HG03060 (cell line): ENCODE measurements at regions not wholly inside any gene's neighbourhood (a gene's known extent, or its start where the extent isn't known, plus 50 kb on each side); places are given as distances from the start of the nearest gene placed in this dataset.
"Not testable (repeated sequence)": the region's sequence is repeated elsewhere in the genome, so short reads cannot be mapped to it uniquely, and the experiment has no call there.

Experiments
- ATAC-seq: cut with Tn5 transposase; IDR thresholded peaks from one replicate; pipeline ENCODE4 v1.9.1; 2021; ENCODE audit warnings: low read depth, moderate number of reproducible peaks; ENCODE audit not compliant: unreplicated experiment

DNA sequence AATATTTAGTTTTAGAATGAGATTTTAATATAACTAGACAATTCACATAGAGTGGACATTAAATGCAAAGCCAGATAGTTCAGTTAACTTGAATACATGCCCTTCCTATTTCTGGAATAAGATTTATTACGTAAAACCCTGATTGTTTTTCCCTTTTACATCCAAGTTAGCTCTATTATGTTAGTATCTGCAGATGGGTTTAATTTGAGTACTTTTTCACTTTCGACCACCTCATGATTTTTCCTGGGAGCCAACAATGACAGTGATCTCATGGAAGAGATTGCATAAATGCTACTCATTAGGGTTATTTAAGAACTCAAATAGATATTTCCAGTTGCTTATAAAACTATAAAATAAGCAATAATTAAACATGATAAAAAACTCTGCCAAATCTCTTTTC is 199.4 kb upstream of the PTGFR start:
- ATAC-seq = no peak

- ATAC-seq = no peak
Observed at GRCh38 chr1:78291872-78292271, 198.9 kb upstream of the PTGFR start.

DNA sequence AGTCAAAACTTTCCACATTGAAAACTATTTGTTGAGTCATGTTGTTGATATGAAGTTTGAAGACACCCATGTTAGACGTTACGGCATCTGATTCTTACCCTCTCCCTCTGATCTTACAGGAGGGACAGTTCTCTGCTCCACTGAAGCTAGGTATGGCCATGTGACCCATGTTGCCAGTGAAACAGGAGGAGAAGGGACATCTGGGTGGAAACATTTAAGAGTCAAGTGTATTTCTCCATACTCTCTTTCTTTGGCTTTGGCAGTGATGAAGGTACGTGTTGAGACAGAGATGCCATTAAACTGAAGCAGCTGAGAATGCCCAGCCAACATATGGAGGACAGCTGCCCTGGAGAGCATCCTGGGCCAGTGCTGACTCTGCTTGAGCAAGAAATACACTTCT is 198.4 kb upstream of the PTGFR start:
- ATAC-seq = no peak

DNA sequence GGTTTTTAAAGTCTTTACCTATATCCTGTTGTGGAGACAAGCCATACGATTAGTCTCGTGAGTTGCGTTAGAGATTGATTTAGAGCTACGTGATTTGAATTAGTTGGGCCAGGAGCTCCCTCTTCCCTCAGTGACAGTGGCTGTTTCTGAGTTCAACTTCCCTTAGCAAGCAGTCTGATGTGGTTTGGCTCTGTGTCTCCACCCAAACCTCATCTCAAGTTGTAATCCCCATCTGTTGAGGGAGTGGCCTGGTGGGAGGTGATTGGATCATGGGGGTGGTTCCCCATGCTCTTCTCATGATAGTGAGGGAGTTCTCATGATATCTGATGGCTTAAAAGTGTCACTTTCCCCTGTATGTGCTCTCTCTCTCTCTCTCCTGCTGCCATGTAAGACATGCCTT is 192.9 kb upstream of the PTGFR start:
- no peak for ATAC-seq

DNA sequence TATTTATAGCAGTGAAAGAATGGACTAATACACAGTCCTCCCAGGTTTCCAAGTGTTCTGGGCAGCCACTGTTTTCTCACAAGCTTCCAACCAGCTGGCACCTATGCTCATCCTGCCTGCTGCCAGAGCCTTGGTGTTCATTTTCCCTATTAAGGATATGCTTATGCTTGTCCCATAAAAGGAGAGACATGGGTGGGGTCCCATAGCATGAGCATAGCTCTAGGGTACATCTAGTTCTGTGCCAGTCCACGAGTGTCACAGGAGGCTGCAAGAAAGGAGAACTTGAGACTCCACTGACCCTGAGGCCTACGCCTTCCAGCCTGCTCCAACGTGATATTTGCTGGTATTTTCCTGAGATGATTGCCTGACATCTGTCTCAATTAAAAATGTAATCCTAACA is 192.4 kb upstream of the PTGFR start:
- no peak for ATAC-seq

GRCh38 chr1:78301141-78301540 is 189.6 kb upstream of the PTGFR start:
- ATAC-seq = no peak

DNA sequence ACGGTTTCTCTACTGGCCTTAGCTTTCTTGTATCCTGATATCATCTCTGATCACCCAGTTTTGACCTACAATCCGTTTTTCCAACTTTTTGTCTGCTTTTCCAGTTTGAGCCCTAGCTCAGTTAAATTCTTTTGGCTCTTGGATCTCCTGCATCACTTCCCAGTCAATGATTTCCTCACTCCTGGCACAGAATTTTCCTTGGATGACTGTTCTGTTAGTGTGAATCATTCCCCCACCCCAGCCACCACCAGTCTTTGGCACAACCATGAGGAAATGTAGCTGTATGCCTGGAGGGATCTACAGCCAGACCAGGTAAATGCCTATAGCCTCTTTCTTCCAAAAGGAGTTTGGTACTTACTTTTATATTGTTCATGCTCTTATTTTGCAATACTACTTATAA is 187.2 kb upstream of the PTGFR start:
- no peak for ATAC-seq

DNA sequence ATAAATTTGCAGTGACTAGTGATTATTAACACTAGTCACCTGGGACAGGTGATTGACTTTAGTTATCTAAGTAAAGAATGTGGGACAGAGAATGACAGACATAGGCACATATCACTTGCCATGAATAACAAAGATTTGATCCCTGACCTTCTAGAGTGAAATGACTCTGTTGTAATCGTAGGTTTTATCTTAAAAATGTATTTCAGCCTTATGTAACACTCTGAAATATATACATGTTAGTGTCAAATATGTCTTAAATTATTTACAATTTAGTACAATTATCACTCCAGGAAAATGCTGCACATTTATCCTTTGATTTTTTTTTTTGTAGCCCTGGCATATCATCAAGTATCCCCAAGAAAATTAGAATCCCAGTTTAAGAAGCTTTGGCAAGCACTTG is 186.4 kb upstream of the PTGFR start:
- no peak for ATAC-seq

DNA sequence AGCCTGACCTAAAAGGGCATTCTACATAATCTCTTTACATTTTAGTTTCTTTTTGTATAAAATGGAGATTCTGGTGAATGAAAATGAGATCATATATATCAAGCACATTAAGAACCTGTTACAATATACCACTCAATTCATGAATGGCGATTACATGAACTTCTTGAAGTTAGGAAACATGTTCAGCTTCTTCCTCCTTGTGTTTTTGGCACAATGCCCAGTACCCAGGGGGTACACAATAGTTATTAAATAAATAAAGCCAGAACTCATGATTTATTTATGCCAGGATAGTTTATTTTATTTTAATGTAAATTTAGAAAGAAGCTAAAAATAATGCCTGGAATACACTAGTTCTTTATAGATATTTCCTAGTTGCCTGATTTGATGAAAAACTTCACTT is 186.0 kb upstream of the PTGFR start:
- no peak for ATAC-seq

GRCh38 chr1:78310261-78310660 is 180.5 kb upstream of the PTGFR start:
- ATAC-seq = not testable (repeated sequence)

DNA sequence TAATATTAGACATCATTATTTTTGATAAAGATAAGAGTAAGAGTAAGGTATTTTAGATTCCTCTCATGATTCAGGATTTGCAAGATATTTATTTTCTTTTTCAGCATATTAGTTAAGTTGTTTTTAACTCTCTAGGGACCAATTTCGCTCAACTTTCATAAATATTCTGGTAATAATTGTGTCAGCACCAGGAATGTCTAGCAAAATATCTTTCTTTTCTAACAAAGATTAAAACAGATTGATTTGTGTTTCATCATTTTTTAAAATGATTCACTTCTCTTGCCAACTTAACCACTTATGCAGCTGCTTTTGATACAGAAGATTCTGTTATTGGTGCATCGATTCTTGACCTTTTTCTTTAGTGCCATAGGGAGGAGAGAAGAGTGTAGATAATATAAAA is 172.8 kb upstream of the PTGFR start:
- no peak for ATAC-seq

- no peak for ATAC-seq
Observed at GRCh38 chr1:78319603-78320002, 171.2 kb upstream of the PTGFR start.

- ATAC-seq = no peak
Observed at GRCh38 chr1:78322928-78323680, 167.7 kb upstream of the PTGFR start.

DNA sequence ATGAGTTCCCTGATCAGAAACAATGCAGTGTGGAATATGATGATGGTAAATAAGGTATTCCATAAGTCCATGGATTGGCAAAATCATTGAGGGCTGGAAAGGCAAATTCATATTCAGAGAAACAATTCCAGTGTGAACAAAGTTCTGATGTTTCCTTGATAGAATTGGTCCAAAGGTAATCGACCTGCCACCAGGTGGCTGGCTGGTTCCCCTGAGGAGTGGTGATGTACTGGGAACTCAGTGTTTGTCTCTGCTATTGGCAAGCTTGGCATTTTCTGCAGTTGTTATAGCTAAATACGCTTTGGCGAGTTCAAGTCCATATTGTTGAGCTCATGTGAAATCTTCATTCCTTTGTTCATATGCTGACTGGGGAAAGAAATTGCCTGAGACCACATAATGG is 165.5 kb upstream of the PTGFR start:
- no peak for ATAC-seq

GRCh38 chr1:78329475-78329874 is 161.3 kb upstream of the PTGFR start:
- ATAC-seq = no peak

DNA sequence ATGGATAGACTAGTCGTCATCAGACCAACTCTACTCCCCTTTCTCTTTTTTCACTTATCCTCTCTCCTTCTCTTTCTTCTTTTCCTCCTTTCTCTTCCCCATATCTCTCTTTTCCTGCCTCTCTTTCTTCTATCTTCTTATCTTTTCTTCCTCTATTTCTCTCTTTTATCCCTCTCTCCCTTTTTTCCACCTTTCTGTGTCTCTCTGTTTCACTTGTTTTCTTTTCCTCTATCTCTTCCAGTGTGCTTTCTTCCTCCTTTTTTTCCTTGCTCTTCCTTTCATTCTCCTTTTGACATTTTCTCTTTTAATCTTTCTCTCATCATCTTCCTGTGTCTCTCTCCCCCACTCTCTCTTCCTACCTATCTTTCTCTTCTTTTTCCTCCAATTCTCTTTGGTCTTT is 159.0 kb upstream of the PTGFR start:
- ATAC-seq = no peak

DNA sequence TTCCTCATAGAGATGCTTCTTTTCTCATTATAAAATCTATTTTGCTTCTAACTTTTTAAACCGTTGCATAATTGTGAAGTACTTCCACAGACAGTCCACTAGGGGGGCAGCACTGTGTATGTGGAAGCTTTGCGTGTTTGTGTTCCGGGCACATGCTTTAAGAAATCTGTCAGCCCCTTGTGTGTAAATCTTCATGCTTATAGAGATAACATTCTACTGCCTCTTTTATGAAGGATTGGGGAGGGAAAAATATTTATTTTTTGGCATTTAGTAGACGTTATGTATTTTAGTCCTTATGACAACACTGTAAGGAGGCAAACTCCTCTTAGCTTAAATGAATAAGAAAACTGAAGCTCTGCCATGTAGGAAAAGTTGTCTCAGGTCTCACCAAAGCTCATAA is 157.3 kb upstream of the PTGFR start:
- no peak for ATAC-seq

- no peak for ATAC-seq
Observed at GRCh38 chr1:78334114-78334513, 156.7 kb upstream of the PTGFR start.

GRCh38 chr1:78334952-78335351 is 155.8 kb upstream of the PTGFR start:
- ATAC-seq = no peak

DNA sequence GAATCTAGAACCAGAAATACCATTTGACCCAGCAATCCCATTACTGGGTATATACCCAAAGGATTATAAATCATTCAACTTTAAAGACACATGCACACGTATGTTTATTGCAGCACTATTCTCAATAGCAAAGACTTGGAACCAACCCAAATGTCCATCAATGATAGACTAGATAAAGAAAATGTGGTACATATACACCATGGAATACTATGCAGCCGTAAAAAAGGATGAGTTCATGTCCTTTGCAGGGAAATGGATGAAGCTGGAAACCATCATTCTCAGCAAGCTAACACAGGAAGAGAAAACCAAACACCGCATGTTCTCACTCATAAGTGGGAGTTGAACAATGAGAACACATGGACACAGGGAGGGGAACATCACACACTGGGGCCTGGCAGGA is 154.0 kb upstream of the PTGFR start:
- ATAC-seq = not testable (repeated sequence)

GRCh38 chr1:78339490-78339889 is 151.3 kb upstream of the PTGFR start:
- ATAC-seq = no peak

DNA sequence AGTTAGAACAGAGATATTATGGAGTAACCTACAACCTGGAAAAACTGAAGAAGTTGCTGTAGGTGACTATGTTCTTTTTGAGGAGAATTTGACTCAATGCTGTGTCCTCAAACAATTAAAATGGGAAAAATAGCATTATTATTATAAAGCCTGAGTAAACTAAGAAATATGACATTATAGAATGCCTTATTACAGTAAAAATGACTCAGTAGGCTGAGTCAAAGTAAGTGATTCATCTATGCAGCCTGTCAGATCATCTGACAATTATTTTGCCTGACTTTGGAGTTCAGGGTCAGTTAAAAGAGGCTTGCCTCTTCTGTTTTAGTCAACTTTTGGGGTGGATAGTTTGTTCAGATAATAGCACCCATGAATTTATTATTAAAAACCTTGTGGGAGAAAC is 150.8 kb upstream of the PTGFR start:
- ATAC-seq = no peak
